LoVo (cell line): ENCODE measurements at regions not wholly inside any gene's neighbourhood (a gene's known extent, or its start where the extent isn't known, plus 50 kb on each side); places are given as distances from the start of the nearest gene placed in this dataset.

Source experiments
- DNase-seq: peaks from one replicate; pipeline ENCODE4 v3.0.0-alpha.2; 2016; ENCODE audit warnings: low spot score

DNA sequence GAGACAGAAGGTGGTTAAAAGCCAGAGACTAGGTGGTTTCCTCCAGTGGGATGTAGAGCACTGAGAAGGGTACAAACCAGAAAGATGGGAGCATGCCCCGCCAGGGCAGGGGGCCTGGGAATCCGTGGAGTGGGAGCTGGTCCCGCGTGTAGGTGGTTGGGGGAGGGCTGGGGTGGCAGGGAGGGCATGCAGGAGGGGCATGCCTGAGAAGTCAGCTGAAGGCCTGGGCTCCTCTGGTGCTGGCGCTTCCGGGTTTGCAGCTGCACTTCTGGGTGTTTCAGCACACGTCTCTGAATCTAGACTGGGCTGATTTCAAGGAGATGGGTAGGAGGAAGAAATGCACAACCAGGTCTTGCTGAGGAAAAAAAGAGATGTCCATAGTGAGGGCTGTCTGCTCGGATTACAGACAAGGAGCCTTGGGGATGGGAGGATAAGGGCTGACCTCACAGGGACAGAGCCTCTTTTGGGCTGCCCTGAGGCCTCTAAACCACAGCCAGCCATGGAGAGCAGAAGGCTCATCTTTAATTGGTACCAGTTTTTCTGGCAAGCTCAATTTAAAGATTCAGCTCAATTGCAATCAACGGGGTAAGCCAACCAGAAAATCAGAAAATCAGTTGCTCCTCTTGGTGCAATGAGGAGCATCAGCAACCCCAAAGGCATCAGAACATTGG is 151.9 kb downstream of the FAM43A start:
- DNase-seq: no peak

- no peak for DNase-seq
These were observed 152.6 kb downstream of the FAM43A start for GRCh38 chr3:194838236-194838635.

DNA sequence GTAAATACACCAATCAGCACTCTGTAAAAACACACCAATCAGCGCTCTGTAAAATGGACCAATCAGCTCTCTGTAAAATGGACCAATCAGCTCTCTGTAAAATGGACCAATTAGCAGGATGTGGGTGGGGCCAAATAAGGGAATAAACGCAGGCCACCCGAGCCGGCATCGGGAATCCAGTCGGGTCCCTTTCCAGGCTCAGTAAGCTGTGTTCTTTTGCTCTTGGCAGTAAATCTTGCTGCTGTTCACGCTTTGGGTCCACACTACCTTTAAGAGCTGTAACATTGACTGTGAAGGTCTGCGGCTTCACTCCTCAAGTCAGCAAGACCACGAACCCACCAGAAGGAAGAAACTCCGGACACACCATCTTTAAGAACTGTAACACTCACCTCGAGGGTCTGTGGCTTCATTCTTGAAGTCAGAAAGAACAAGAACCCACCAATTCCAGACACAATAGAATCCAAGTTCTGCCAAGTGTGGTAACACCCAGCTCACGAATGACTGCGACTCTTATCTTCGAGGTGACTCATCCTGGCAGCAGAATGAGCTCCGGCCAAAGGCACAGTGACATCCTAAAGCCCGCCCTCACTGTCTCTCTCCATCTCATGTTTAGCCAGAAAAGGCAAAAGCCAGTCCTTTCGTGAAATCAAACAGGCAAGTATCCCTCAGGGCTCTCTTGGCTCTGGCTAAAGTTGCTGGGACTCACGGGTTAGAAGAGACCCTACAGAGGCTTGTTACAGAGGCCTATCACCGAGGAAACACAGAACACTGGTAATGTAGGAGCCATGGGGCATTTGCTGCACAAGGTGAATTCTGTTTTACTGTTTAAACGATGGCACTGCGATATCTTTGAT is 155.2 kb downstream of the FAM43A start:
- peak; percentile 63 for DNase-seq

- no peak for DNase-seq
These were observed 155.8 kb downstream of the FAM43A start for GRCh38 chr3:194841515-194841841.

DNA sequence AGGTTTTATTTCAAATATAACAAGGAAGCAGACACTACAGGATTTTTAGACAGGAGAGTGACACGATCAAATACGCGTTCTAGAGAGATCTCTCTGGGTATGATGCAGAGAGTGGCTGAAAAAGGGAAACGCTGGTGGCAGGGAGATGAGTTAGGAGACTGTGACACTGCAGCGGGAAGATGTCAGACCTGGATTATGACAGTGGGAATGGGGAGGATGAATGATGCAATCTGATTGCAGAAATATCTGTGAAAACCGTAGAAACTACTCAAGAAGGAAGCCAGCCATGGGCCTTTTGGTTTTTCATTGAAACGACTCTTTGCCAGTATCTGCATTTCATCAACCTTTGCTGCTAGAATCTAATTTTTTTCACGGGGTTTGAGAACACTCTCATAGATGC is 157.9 kb downstream of the FAM43A start:
- no peak for DNase-seq

GRCh38 chr3:194844046-194844445 is 158.4 kb downstream of the FAM43A start:
- DNase-seq: no peak

DNA sequence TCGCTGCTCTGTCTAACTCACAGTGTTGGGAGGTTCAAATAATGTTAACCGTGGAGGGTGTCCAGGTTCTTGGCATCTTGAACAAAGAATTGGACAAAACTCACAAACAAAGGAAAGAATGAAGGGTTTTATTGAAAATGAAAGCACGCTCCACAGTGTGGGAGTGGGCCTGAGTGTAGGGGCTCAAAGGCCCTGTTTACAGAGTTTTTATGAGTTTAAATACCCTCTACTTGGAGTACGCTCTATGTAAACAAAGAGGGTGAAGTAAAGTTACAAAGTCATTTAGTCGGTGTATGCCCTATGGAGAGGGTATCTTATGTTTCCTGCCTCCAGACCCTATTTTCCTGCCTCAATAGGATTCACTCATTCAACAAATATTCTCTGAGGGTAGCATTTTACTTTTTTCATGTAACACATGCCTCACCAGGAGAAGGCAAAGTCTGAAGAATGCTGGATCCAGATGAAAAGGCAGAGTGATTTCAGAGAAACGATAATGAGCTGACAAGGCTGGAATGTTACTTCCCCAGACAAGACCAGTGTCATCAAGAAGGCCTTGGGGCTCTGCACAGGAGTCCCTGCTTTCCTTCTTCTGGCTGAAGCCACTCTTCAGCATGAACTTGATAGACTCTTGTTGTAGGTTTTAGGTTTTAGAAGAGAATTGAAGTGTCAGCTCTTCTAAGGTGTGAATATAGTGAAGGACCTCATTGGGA is 163.6 kb downstream of the FAM43A start:
- DNase-seq: no peak

GRCh38 chr3:194851254-194851653 is 165.6 kb downstream of the FAM43A start:
- DNase-seq: no peak

GRCh38 chr3:194851941-194852340 is 166.3 kb downstream of the FAM43A start:
- DNase-seq: no peak

DNA sequence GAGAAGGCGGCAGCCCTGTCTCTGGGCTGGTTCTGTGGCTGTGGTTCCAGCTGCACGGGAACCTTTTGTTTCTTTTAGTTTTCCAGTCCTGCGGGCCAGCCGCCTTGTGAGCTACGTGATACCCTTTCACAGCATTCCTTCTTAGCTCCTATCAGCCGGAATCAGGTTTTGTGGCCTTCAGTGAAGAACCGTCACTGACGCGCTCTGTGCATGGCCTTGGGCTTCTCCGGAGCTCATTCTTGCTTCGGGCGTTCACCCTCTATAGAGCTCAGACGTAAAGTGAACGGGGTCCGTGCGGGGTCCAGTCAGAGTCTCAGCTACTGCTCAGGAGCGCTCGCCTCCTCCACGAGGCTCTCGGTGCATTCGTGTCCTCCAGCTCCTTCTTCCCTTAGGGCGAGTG is 166.7 kb downstream of the FAM43A start:
- no peak for DNase-seq

- DNase-seq: no peak
These were observed 167.3 kb downstream of the FAM43A start for GRCh38 chr3:194852831-194853508.

DNA sequence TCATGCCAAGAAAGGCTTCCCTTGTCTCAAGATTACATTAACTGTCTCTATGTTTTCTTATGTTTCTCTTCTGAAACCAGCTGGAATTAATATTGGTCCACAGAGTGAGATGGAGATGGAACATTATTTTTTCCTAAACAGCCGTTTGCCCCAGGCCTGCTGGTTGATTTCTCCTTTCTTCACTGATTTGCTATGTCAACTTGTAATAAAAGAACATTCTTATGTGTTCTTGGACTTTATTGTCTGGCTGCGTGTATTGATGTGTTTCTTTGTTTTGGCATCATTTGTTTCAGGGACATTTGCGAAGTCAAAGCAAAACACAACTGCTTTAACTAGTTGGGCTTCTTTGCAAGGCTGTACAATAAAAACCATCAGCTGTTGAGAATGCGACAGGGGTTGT is 168.5 kb downstream of the FAM43A start:
- DNase-seq: no peak

DNA sequence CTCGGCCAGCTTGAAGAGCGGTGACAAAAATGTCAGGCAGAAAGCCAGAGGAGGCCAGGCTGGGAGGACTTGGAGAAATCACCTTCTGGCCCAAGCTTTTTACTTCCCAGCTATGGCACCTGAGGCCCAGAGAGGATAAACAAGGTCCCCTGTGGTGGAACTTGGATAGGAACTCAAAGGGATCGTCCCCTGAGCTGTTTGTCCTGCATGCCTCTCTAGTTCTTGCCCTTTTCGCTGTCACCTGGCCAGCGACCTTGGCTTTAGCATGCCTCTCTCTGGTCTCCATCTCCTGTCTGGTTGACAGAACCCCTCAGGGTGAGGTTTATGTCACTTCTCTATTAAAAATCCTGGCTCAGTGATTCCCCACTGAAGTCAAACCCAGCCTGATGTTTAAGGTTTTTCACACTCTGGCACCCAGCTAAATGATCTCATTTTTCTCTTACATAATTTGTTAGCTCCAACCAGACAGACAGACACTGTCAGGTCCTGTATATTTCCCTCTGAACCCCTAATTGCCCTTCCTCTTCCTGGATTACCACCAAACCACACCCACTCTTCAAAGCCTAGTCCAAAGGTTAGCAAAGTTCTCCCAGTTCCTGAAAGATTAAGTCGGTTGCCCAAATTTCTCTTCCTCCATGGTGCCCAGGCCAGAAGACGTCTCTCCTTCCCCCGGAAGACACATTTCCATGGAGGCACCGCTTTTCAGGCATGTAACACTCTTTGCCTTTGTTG is 169.1 kb downstream of the FAM43A start:
- DNase-seq: peak; percentile 32

DNA sequence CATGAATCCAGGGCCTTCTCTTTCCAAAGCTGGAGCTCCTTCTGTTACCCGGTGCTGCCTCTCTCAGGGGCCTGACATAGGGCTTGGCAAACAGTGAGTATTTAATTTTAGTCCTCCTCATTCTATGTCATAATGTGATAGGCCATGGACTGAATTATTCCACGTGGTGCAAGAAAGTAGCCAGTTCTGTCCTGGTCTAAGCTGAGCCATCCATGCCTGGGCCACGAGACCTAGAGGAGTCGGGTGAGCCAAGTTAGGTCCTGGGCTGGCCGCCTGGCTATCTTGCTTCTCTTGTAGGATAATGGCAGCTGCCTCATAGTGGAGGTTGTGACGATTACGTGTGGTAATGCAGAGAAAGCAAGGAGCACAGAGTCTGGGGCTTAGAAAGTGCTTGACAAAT is 170.6 kb downstream of the FAM43A start:
- no peak for DNase-seq

DNA sequence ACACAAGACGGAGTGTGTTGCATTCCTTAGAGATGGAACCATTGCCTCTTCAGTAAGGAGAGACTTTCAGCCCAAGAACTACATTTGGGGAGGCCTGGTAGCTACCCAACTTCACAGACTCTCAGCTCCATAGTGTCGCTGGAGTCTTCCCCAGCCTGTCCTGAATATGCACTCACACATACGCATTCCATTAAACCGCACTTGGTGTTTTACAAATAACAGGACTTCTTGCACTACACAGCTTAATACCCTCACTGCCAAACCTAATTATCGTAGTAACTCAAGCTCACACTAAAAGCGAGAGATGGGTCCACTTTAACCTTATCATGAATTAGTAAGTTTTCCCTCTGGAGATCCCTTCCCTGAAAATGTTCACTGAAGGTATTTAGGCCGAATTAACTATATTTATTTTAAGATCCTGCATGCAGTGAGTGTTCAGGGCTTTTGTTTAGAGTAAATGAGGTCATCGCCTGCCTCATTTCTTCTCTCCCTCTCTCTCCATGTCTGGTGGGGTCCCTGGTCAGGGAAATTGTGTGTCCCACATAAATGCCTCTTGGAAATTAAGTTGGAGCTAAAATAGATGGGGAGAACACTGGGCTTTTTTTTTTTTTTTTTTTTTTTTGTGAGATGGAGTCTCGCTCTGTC is 171.9 kb downstream of the FAM43A start:
- DNase-seq: no peak

GRCh38 chr3:194858382-194858781 is 172.7 kb downstream of the FAM43A start:
- no peak for DNase-seq

DNA sequence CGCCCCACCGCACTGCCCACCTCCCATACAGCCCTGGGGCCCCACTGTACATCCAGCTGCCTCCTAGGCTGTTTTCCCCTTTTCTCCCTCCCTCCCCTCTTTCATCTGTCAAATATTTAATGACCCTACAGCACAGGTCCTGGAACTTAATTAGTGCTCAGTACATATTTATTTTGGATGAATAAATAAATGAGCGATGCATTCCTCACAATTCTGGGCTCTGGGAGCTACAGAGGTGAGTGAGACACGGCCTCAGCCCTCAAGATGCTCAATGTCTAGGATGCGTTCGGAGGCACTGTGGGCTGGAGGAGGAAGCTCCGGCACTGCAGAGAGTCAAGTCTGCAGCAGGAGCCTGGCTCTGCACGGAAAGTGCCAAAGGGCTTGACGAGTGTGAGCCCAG is 175.0 kb downstream of the FAM43A start:
- DNase-seq: no peak

DNA sequence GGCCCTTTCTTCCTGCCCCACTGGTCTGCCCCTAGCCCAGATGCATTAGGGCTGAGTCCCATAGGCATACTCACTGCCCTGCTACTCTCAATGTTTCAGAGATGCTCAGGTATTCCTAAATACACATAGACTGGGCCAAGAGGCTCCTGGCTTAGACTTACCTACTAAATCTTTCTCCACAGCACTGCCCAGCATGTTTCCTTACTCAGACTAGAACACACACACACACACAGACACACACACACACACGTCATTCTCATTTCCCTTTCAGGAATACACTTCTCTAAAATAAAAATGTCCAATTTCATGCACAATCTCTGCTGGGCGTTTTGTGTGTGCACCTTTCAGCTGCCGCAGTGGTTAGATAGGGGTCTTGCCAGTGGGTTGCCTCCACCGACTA is 175.7 kb downstream of the FAM43A start:
- no peak for DNase-seq

- DNase-seq: no peak
These were observed 179.4 kb downstream of the FAM43A start for GRCh38 chr3:194865061-194865460.

DNA sequence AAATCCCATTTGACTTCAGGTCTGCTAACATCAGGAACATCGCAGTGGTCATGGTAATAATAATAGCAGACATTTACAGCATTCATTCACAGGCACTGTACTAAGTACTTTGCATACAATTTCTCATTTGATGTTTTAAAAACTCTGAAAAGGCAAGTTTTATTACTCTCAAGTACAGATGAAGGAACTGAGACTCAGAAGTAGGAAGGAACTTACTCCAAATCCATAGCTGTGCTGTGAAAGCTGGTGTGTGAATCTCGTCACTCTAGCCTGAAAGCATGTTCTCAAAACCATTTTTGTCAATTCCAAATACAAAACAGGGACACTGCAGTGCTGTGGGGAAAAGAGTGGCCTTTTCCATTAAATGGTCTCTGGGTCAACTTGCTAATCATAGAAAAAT is 179.9 kb downstream of the FAM43A start:
- no peak for DNase-seq

DNA sequence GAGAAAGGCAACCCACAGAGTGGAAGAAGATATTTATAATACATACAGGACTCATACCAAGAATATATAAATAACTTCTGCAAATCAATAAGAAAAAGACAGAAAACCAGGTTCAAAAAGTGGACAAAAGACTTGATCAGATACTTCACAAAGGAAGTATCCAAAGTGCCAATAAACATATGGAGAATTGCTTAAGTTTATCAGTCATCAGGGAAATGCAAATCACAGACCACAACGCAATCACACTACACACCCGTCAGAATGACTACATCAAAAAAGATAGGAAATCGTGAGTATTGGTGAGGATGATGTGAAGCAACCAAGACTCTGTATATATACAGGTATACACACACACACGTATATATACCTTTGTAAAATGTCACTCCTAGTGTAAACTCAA is 180.6 kb downstream of the FAM43A start:
- DNase-seq: no peak
